Sigmoid colon (tissue), 4 donors: ENCODE measurements at regions not wholly inside any gene's neighbourhood (a gene's known extent, or its start where the extent isn't known, plus 50 kb on each side); places are given as distances from the start of the nearest gene placed in this dataset.

Experiments
- EP300 ChIP-seq, 4 donors: sonication (generic); formaldehyde crosslinking; IDR thresholded peaks; one replicate each; pipeline ENCODE4 v1.6.1; 2017; ENCODE audit warnings: antibody characterized with exemption in 4 of 4
- TF ChIP-seq, protein P1 (sequence below), 4 experiments: fragments of 450-650 bp in 3 of 4; fragments of 200-600 bp in 1 of 4; IDR thresholded peaks; one replicate each; pipeline ENCODE4 v1.5.1; 2016 to 2019; ENCODE audit warnings: antibody characterized with exemption in 4 of 4, mild to moderate bottlenecking in 3 of 4, moderate library complexity in 2 of 4

GRCh38 chr16:5873221-5873620 is 775.6 kb upstream of the EEF2KMT start:
- TF ChIP-seq, protein P1, sequence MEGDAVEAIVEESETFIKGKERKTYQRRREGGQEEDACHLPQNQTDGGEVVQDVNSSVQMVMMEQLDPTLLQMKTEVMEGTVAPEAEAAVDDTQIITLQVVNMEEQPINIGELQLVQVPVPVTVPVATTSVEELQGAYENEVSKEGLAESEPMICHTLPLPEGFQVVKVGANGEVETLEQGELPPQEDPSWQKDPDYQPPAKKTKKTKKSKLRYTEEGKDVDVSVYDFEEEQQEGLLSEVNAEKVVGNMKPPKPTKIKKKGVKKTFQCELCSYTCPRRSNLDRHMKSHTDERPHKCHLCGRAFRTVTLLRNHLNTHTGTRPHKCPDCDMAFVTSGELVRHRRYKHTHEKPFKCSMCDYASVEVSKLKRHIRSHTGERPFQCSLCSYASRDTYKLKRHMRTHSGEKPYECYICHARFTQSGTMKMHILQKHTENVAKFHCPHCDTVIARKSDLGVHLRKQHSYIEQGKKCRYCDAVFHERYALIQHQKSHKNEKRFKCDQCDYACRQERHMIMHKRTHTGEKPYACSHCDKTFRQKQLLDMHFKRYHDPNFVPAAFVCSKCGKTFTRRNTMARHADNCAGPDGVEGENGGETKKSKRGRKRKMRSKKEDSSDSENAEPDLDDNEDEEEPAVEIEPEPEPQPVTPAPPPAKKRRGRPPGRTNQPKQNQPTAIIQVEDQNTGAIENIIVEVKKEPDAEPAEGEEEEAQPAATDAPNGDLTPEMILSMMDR (IDR thresholded peaks at IDR 0.05): no peak
- TF ChIP-seq EP300 (IDR thresholded peaks at IDR 0.05): no peak
